WERI-Rb-1 (cell line): ENCODE measurements at regions not wholly inside any gene's neighbourhood (a gene's known extent, or its start where the extent isn't known, plus 50 kb on each side); places are given as distances from the start of the nearest gene placed in this dataset.

Source experiments
- DNase-seq: peaks from one replicate; pipeline ENCODE4 v3.0.0-alpha.2; 2020
- H3K27ac ChIP-seq: fragments of 250-450 bp; sonication (Bioruptor Pico); 2 replicates; pipeline ENCODE4 v1.5.1; 2020; ENCODE audit warnings: mild to moderate bottlenecking, moderate library complexity
- H3K27me3 ChIP-seq: fragments of 250-450 bp; sonication (Bioruptor Pico); 2 replicates; pipeline ENCODE4 v1.5.1; 2021; ENCODE audit warnings: mild to moderate bottlenecking, low read depth, moderate library complexity; ENCODE audit not compliant: insufficient read depth, severe bottlenecking
- H3K36me3 ChIP-seq: fragments of 250-450 bp; sonication (Bioruptor Pico); 2 replicates; pipeline ENCODE4 v1.5.1; 2020; ENCODE audit warnings: mild to moderate bottlenecking, moderate library complexity
- H3K4me3 ChIP-seq: 2 replicates; pipeline ENCODE4 v1.5.1; 2011; ENCODE audit warnings: low read depth, mild to moderate bottlenecking, control low read depth, low read length
- H3K9me3 ChIP-seq: fragments of 250-450 bp; sonication (Bioruptor Pico); 2 replicates; pipeline ENCODE4 v1.5.1; 2021; ENCODE audit warnings: mild to moderate bottlenecking, moderate library complexity; ENCODE audit not compliant: severe bottlenecking
- TF ChIP-seq, protein P1 (sequence below): IDR thresholded peaks from 2 replicates; pipeline ENCODE4 v1.5.1; 2011; ENCODE audit warnings: low read depth, mild to moderate bottlenecking, control low read depth, inconsistent platforms, low read length

DNA sequence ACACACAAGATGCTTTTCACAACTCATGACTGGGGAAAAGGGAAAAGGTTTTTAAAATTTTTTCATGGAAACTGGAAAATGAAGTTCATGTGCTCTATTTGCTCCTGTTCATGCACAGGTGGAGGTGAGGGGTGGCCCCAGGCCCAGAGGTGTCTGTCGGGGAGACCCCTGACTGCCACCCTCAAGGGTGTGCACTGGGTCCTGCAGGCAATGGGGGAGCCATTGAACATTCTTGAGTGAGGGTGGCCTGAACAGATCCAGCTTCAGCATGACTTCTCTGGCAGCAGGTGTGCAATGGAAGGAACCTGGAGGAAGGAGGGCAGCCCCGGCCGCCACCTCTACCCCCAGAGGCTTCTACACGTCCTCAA lies 145.3 kb upstream of the IQSEC1 start:
- Histone ChIP-seq H3K9me3 (no peaks in the 10 kb centered on the region), H3K36me3 (no peaks in the 10 kb centered on the region), H3K27me3 (no peaks in the 10 kb centered on the region), H3K4me3 (no peak overlapping the region), H3K27ac (no peak overlapping the region)
- no peak for DNase-seq
- TF ChIP-seq, protein P1, sequence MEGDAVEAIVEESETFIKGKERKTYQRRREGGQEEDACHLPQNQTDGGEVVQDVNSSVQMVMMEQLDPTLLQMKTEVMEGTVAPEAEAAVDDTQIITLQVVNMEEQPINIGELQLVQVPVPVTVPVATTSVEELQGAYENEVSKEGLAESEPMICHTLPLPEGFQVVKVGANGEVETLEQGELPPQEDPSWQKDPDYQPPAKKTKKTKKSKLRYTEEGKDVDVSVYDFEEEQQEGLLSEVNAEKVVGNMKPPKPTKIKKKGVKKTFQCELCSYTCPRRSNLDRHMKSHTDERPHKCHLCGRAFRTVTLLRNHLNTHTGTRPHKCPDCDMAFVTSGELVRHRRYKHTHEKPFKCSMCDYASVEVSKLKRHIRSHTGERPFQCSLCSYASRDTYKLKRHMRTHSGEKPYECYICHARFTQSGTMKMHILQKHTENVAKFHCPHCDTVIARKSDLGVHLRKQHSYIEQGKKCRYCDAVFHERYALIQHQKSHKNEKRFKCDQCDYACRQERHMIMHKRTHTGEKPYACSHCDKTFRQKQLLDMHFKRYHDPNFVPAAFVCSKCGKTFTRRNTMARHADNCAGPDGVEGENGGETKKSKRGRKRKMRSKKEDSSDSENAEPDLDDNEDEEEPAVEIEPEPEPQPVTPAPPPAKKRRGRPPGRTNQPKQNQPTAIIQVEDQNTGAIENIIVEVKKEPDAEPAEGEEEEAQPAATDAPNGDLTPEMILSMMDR: no peak

DNA sequence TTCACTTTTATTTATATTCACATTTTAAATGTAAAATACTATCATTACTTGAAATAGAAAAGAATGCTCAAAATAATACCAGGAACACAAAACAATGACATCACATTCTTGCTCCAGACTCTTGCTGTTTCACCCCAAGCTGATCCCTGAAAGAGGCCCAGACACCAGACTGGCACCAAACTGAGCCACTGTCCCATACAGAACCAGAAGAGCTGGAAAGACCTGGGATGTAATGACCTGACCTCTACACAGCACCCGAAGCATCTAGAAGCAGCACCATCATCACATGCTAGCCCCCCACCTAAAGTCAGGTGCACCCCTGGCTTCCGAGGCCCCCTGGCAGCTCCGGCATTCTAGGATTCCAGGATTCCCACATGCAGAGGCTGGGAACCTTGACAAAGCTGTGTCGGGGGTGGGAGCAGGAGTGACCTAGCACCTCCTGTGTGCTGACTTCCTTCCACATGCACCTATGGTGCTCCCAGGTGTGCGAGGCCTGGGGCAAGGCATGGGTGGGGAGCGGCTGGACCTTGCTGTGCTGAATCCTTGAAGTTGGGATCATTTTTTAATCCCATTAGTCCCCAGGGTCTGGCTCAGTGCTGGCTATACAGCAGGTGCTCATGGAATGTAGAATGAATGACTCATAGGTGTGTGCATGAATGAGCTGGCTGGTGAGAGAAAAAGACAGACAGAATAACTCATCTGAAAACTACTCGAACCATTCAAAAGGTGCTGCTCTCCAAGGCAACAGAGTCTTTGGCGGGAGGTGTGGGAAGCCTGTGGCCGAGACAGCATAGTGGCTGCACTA lies 144.7 kb upstream of the IQSEC1 start:
- H3K9me3 ChIP-seq: no peaks in the 10 kb centered on the region
- DNase-seq: no peak
- no peak overlapping the region for H3K27ac ChIP-seq
- H3K4me3 ChIP-seq: no peak overlapping the region
- no peaks in the 10 kb centered on the region for H3K36me3 ChIP-seq
- TF ChIP-seq, protein P1: no peak
- no peaks in the 10 kb centered on the region for H3K27me3 ChIP-seq

DNA sequence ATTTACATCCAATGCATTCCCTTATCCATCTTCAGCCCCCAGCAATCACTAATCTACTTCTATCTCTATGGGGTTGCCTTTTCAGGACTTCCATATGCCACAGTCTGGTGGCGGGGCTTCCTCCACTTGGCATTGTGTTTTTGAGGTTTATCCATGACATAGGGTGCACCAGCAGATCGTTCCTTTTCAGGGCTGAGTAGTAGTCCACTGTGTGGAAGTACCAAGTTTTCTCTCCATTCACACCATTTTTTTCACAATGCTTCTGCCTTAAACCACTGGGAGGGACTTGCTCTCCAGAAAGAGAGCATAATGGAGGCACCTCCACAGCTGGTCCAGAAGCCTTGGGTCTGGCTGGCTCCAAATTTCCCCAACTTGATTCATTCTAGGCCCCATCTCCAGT lies 144.0 kb upstream of the IQSEC1 start:
- DNase-seq: no peak
- Histone ChIP-seq H3K27ac (no peak overlapping the region), H3K36me3 (no peaks in the 10 kb centered on the region), H3K27me3 (no peaks in the 10 kb centered on the region), H3K4me3 (no peak overlapping the region), H3K9me3 (no peaks in the 10 kb centered on the region)
- TF ChIP-seq, protein P1: no peak

DNA sequence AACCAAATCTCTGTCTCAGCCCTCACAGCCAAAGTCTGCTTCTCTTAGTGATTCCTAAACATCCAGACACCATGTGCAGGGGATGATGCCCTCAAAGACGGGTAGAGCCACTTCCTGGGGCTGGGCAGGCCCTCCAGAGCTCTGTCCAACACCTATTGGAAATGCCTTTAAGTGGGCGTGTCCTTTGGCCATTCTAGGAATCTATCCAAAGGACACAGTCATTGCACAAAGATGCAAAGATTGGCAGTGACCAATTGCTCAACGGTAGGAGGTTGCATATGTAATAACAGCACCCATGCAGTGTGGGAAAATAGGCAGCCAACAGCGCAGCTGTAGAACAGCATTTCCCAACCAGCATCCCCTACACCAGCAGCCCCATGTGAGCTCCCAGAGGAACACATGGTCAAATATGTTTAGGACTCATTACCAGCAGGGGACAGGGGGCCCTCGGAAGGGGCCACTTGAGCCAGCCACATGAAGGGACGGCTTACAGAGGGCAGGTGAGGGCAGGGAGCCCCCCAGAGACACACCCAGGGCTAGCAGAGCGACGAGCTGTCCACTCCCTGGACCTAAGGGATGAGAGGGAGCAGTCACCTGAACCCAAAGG lies 142.8 kb upstream of the IQSEC1 start:
- no peaks in the 10 kb centered on the region for H3K27me3 ChIP-seq
- DNase-seq: no peak
- no peaks in the 10 kb centered on the region for H3K36me3 ChIP-seq
- TF ChIP-seq, protein P1: no peak
- no peaks in the 10 kb centered on the region for H3K9me3 ChIP-seq
- no peak overlapping the region for H3K4me3 ChIP-seq
- H3K27ac ChIP-seq: no peak overlapping the region

DNA sequence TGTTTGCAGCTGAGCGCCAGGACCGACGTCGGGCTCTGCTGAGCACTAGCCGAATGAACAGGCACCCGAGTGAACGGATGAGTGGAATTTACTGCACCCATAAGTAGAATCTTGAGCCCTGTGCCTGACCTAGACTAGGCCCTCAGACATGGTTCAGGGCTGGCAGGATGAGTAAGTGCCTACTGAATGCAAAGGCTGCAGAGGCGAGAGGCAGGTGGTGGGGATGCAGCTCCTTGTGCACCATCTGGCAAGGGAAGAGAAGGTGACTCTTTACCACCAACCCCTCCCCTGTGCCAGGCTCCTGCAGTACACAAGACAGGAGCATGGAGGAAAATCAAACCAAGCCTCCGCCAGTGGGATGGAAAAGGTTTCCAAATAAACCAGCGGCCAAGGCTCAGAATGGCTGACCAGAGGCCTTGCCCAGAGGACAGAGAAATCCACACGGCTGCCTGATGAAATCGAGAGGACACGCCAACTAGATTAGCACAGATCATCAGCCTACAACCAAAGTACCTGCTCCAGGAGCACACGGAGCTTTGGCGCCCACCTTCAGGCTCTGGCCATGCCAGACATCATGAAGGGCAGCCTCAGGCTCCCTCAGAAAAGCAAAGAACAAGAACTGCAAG lies 141.7 kb upstream of the IQSEC1 start:
- Histone ChIP-seq H3K9me3 (no peaks in the 10 kb centered on the region), H3K27ac (no peak overlapping the region; the same call in 1 of the 2 replicates), H3K36me3 (no peaks in the 10 kb centered on the region), H3K27me3 (no peaks in the 10 kb centered on the region), H3K4me3 (no peak overlapping the region)
- DNase-seq: no peak
- TF ChIP-seq, protein P1: no peak
